HepG2 (cell line): ENCODE measurements at regions not wholly inside any gene's neighbourhood (a gene's known extent, or its start where the extent isn't known, plus 50 kb on each side); places are given as distances from the start of the nearest gene placed in this dataset.

Source experiments
- ATAC-seq: fragments of 200-7000 bp; cut with Tn5 transposase; 3 replicates; pipeline ENCODE4 v1.9.1; 2020; ENCODE audit warnings: mild to moderate bottlenecking, moderate library complexity
- BruUV-seq: library from RNA; stranded (reverse); fragments of 400-500 nt; replicated peaks from 2 replicates; lab custom pipeline; 2021; lab: Mats Ljungman, UMichigan
- CTCF ChIA-PET: fragments of 300-600 bp; formaldehyde crosslinking; extraction: SDS; loops from one replicate; lab custom pipeline; 2021; ENCODE audit warnings: low total read pairs, inconsistent platforms, low intra/inter-chr PET ratio; lab: Yijun Ruan, JAX
- POLR2A ChIA-PET: fragments of 350-600 bp; sonication (Branson Sonifier 250); formaldehyde crosslinking; loops from one replicate; lab custom pipeline; 2020; ENCODE audit warnings: antibody characterized with exemption, inconsistent platforms; lab: Yijun Ruan, JAX
- DNase-seq: peaks from one replicate; pipeline ENCODE4 v3.0.0-alpha.2; 2015; ENCODE audit warnings: low spot score
- FAIRE-seq: peaks from 3 replicates; lab custom pipeline; 2011; peaks lifted over from hg19 to GRCh38; lab: Jason Lieb, UNC
- H2AFZ ChIP-seq: one replicate; pipeline ENCODE4 v1.6.1; 2011; ENCODE audit warnings: low read length, inconsistent platforms
- H3K27ac ChIP-seq: fragments of 300-600 bp; 3 replicates; pipeline ENCODE4 v1.8.0; 2011; ENCODE audit warnings: mixed run types, mild to moderate bottlenecking, mixed read lengths, low read length, inconsistent platforms; ENCODE audit not compliant: insufficient read depth; ENCODE audit errors: extremely low read length
- H3K27me3 ChIP-seq, 2 experiments: fragments of 200-600 bp in 1 of 2; 2 replicates in 1 of 2; 3 replicates in 1 of 2; pipeline versions ENCODE4 v1.6.0 to v1.8.0; 2011; ENCODE audit warnings: low read length in 2 of 2, mild to moderate bottlenecking in 2 of 2, moderate library complexity in 2 of 2, inconsistent platforms in 1 of 2; ENCODE audit not compliant: insufficient read depth in 2 of 2, control insufficient read depth in 1 of 2
- H3K36me3 ChIP-seq, 2 experiments: fragments of 200-600 bp in 1 of 2; replicated peaks in 1 of 2; 2 replicates in 1 of 2; 3 replicates in 1 of 2; pipeline versions ENCODE4 v1.5.1 to v1.8.0; 2011; ENCODE audit warnings: low read length in 2 of 2, inconsistent platforms in 1 of 2; ENCODE audit not compliant: insufficient read depth in 2 of 2, control insufficient read depth in 1 of 2
- H3K4me1 ChIP-seq: 2 replicates; pipeline ENCODE4 v1.5.1; 2012; ENCODE audit warnings: low read length, inconsistent platforms; ENCODE audit not compliant: insufficient read depth
- H3K4me2 ChIP-seq: 2 replicates; pipeline ENCODE4 v1.6.0; 2011; ENCODE audit warnings: low read depth, low read length, inconsistent platforms
- H3K4me3 ChIP-seq, 3 experiments: fragments of 200-600 bp in 1 of 3; sonication (generic), shearing (Covaris generic) in 1 of 3; replicated peaks in 1 of 3; 2 replicates each; pipeline ENCODE4 v1.5.1; 2011 to 2016; ENCODE audit warnings: low read length in 3 of 3, inconsistent platforms in 2 of 3, low read depth in 2 of 3, mild to moderate bottlenecking in 2 of 3, control low read depth in 1 of 3, mixed read lengths in 1 of 3; ENCODE audit not compliant: insufficient read depth in 1 of 3
- H3K79me2 ChIP-seq: one replicate; pipeline ENCODE4 v1.6.1; 2011; ENCODE audit warnings: low read length, inconsistent platforms; ENCODE audit not compliant: insufficient read depth
- H3K9ac ChIP-seq: 2 replicates; pipeline ENCODE4 v1.6.0; 2011; ENCODE audit warnings: mild to moderate bottlenecking, low read depth, low read length, inconsistent platforms; ENCODE audit not compliant: insufficient read depth
- H3K9me3 ChIP-seq: 2 replicates; pipeline ENCODE4 v1.5.1; 2012; ENCODE audit warnings: mild to moderate bottlenecking, low read length
- H4K20me1 ChIP-seq: 2 replicates; pipeline ENCODE4 v1.6.0; 2011; ENCODE audit warnings: inconsistent platforms, mild to moderate bottlenecking, low read length, moderate library complexity; ENCODE audit not compliant: insufficient read depth
- CEBPB ChIP-seq: IDR thresholded peaks from 2 replicates; pipeline ENCODE4 v1.6.1; 2011; ENCODE audit warnings: low read depth, low read length, improper control_type of control experiment, borderline replicate concordance
- GFI1 ChIP-seq: sonication (generic); formaldehyde crosslinking; IDR thresholded peaks from 2 replicates; pipeline ENCODE4 v1.5.0; 2020; ENCODE audit warnings: missing genetic modification reagents, mild to moderate bottlenecking, borderline replicate concordance
- KDM4B ChIP-seq: sonication (generic); formaldehyde crosslinking; IDR thresholded peaks from 2 replicates; pipeline ENCODE4 v1.4.0; 2020; ENCODE audit warnings: missing genetic modification reagents
- NR2C2 ChIP-seq: sonication (generic); formaldehyde crosslinking; IDR thresholded peaks from 2 replicates; pipeline ENCODE4 v1.4.0; 2020; ENCODE audit warnings: missing genetic modification reagents, mild to moderate bottlenecking, moderate library complexity, borderline replicate concordance
- NRL ChIP-seq: sonication (generic); formaldehyde crosslinking; IDR thresholded peaks from 2 replicates; pipeline ENCODE4 v1.5.0; 2020; ENCODE audit warnings: missing genetic modification reagents, mild to moderate bottlenecking, moderate library complexity, borderline replicate concordance
- PBX3 ChIP-seq: sonication (generic); formaldehyde crosslinking; IDR thresholded peaks from 2 replicates; pipeline ENCODE4 v1.8.1; 2023; ENCODE audit warnings: missing genetic modification reagents, inconsistent platforms, borderline replicate concordance
- PHF5A ChIP-seq: IDR thresholded peaks from one replicate; pipeline ENCODE4 v1.6.1; 2018; ENCODE audit warnings: low read depth, missing genetic modification reagents; ENCODE audit not compliant: unreplicated experiment
- ZNF256 ChIP-seq: sonication (generic); formaldehyde crosslinking; conservative IDR thresholded peaks from 2 replicates; pipeline ENCODE4 v1.4.0; 2020; ENCODE audit warnings: missing genetic modification reagents
- WGBS: methylation state at CpG from one replicate; pipeline ENCODE4 v1.1.6; 2017; ENCODE audit warnings: low lambda C conversion rate; 5-methylcytosine and 5-hydroxymethylcytosine counted together
- in situ Hi-C: cut with HindIII; loops from 2 replicates; pipeline ENCODE4 v1.10.0; 2017; ENCODE audit warnings: low pct_unique_long_range_greater_than_20kb; ENCODE audit not compliant: extremely low pct_ligation_motif_present
- intact Hi-C: fragments of 100-400 bp; cut with micrococcal nuclease; formaldehyde crosslinking; loops from one replicate; pipeline ENCODE4 v1.10.0; 2022; ENCODE audit not compliant: unreplicated experiment

DNA sequence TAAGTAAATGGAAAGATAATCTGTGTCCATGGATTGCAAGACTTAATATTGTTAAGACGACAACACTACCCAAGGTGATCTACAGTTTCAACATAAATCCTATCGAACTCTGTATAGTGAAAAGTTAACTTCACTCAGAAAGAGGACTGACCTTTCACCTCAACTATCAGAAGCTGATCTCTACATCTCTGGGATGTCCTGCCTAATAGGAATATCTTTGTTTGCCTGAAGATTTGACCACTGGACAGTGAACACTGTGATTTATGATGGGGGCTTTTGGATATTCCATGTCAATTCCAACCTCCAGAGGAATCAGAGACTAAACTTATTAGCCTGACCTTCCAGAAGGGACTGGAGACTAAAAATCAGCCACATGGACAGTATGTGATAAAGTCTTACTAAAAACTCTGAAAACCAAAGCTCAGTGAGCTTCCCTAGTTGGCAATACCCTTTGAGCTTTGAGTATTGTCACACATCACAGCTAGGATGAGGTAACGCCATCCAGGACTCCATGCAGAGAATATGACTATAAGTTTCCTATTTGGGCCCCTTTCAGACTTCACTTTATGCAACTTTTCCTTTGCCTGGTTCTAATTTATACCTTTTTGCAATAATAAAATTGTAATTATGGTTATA lies 164.9 kb upstream of the SETMAR start:
- Histone ChIP-seq H3K4me1 (peaks cover 39% of the 10 kb centered on the region), H3K27me3 (no peaks in the 10 kb centered on the region; a peak in 1 of 5 replicates), H2AFZ (no peak overlapping the region), H3K27ac (no peak overlapping the region), H3K4me2 (no peak overlapping the region), H3K36me3 (no peaks in the 10 kb centered on the region), H3K9me3 (no peaks in the 10 kb centered on the region), H4K20me1 (no peaks in the 10 kb centered on the region)
- DNase-seq: peak; percentile 23
- POLR2A ChIA-PET: no interaction called here
- BruUV-seq: no TSS peak
- ATAC-seq: peak; percentile 89
- in situ Hi-C loops: no loop called here
- FAIRE-seq: no peak
- TF ChIP-seq PHF5A (CRISPR knock-in tag) (no peak), NR2C2 (CRISPR knock-in tag) (peak; percentile 51; the same call in 1 of the 2 replicates), PBX3 (no peak), ZNF256 (no peak), GFI1 (CRISPR knock-in tag) (peak; percentile 54; the same call in 1 of the 2 replicates), KDM4B (CRISPR knock-in tag) (no peak), CEBPB (peak; percentile 18; the same call in 1 of the 2 replicates), NRL (CRISPR knock-in tag) (no peak)
- TF ChIP-seq, all 625 proteins: peak for 3
- CTCF ChIA-PET: no interaction called here
- Histone ChIP-seq H3K4me3 (no peak overlapping the region), H3K9ac (no peak overlapping the region), H3K79me2 (no peaks in the 10 kb centered on the region)
- intact Hi-C loops: no loop called here
- WGBS: 2% methylated on average over 3 of the region's 3 CpGs
